GM19438 (cell line): ENCODE measurements at regions not wholly inside any gene's neighbourhood (a gene's known extent, or its start where the extent isn't known, plus 50 kb on each side); places are given as distances from the start of the nearest gene placed in this dataset.
"Not testable (repeated sequence)": the region's sequence is repeated elsewhere in the genome, so short reads cannot be mapped to it uniquely, and the experiment has no call there.

Source experiments
- ATAC-seq: cut with Tn5 transposase; IDR thresholded peaks from one replicate; pipeline ENCODE4 v1.9.1; 2021; ENCODE audit warnings: low read depth; ENCODE audit not compliant: unreplicated experiment

DNA sequence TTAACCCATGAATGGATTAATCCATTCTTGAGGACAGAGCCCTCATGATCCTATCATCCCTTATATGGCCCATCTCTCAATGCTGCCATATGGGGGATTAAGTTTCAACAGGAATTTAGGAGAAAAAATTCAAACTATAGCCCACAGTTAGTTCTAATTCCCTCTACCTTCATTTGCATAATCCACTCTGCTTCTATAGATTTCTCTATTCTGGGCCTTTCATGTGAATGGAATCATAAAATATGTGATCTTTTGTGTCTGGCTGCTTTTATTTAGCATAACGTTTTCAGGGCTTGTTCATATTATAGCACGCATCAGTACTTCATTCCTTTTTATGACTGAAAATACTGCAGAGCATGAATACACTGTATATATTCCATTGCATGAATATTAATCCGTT, 55.4 kb downstream of the CTSL start:
- no peak for ATAC-seq

DNA sequence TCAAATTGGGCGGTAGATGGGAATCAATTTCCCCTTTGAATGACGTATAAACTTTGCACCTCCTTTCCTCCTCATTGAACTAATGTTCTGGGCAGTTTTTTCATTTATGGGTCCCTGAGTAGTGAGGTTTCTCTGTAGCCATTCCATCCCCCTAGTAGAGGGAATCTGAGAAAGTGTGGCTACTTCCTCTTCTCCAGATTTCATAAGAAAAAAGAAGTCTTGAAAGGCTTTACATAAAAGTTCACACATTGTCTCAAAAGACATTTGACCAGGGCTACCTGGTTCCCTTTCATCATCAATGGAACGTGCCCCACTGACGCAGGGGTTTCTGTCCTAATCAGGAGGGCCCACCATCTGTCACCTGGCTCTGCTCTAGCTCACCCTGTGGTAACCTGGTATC, 57.3 kb downstream of the CTSL start:
- ATAC-seq: no peak

DNA sequence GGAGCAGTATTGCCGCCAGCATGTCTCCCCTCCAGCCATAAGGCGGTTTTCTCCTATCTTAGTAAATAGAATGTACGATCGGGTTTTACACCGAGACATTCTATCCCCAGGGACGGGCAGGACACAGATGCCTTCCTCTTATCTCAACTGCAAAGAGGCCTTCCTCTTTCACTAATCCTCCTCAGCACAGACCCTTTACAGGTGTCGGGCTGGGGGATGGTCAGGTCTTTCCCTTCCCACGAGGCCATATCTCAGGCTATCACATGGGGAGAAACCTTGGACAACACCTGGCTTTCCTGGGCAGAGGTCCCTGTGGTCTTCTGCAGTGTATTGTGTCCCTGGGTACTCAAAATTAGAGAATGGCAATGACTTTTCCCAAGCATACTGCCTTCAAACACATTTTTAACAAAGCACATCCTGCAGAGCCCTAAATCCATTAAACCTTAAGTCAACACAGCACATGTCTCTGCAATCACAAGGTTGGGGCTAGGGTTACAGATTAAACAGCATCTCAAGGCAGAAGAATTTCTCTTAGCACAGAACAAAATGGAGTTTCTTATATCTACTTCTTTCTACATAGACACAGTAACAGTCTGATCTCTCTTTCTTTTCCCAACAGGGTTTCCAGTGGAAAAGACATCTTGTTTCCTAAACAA, 59.5 kb downstream of the CTSL start:
- not testable (repeated sequence) for ATAC-seq

DNA sequence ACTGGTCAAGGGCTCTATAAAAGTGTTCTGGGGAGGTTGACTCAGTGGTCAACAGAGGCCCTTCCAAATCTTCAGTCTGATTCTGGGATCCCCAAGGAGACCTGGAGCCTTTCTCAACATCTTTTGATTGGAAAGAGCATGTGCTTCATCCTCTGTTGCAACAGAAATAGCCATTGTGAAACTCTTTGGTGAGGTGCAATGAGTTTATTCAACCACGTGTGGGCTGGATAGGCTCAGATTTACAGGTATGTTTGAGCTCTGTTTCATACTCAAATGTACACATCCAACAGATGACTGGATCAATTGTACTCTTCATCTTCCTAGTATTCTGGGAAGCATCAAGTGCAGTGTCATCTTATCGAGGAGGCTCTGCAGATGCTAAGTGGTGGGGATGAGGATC, 60.5 kb downstream of the CTSL start:
- no peak for ATAC-seq

DNA sequence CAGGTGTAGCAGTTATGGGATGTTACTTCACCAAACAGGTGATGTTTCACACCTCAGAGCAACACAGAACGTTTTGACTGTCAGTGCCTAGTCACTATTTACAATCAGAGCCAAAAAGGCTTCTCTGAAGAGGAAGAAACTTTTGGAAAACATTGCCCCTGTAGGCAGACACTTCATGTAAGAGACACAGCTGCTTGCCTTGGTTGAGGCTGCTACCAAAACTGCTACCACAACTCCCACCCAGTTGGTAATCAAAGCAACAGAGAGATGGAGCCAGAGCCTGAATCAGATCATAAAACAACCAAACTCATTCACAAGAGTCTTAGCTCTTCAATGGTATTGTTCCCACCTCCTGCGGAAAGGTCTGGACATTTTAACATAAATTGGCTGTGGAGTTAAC, 61.0 kb downstream of the CTSL start:
- no peak for ATAC-seq

DNA sequence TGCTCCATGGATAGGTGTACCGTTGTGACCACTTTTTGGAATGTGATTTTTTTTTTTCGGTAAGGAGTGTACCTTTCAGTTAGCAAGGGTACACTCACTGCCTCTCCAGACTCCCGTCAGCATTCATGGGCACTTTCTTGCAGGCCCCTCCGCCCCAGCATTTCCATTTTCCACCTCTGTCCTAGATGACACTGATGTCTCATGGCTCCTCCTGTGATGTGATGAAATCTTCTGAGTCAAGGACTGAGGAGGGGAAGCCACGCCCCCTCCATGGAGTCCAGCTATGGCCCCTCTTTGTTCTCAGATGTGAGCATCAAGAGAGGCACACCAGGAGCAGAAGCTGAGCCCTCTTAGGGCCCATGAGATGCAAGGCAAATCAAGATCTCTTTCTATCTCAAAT, 61.8 kb downstream of the CTSL start:
- no peak for ATAC-seq

DNA sequence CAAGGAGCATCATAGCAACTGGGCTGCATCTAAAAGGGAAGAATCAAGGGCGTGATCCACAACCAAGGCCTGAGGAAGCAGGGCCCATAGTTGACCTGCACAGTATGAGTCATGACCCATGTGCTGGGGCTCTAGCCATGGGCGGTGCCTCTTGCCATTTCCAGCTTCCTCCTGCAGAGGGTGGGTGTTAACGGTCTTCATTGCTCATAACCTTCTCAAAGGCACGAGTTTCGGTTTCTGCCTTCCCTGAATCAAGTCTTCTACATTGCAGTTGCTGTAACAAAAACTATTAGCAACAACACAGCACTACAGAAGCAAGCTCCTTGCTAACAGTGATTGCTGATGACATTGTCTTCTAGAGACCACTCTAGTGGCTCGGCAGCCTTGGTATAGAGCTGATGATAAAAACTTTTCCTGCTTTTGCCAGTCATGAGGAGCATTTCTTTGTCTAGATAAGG, 66.9 kb downstream of the CTSL start:
- peak; percentile 91 for ATAC-seq

DNA sequence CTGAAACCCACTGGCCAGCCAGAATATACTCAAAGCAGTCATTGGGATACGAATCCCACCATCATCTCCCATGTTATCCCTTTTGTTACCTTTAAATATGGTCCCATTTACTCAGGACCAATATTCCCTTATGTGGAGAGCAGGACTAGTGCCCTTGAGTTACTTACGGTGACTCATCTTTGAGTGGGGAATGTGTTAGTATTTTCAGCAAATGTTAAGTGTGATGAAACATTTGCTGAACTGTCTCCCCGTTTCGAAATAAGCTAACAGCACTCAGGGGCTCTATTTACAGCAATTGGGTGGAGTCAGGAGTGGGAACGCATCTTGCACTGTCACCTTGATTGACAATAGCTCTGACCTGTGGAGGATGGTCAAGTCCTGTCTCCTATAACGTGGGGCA, 67.4 kb downstream of the CTSL start:
- no peak for ATAC-seq

DNA sequence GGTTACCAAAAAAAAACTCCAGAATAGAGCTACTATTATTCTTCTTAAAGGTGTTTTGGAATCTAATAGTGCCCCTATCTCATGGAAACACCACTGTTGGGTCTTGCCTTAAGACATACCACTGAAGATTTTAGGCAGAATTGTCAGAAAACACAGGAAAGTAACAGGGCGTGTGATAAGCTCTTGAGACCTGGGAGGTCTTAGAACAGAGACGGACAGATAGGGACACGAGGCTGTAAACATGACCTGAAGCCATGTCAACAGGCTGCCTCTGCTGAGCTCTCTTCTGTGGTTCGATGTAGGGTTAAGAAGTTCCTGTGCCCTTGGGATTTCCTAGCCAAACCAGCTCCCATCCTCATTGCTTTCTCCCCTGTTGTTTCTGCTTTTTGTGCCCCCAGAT, 69.3 kb downstream of the CTSL start:
- ATAC-seq: no peak

DNA sequence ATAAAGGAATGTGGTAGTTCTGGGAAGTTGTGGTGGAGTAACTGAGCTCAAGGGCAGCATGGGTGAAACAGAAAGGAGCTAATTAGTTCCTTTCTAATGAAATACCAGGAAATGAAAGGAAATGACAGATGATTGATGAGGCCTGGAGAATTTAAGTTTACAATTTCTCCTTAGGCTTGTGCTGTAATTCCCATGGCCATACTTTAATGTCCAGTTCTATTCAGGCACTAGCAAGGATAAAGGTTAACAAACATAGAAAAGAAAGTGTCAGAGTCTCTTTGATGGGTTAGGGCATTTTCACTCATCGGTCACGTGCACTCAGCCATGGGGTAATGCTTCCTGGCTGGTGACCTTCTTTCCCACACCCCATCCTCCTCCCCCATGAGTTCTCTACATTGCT, 70.3 kb downstream of the CTSL start:
- no peak for ATAC-seq

DNA sequence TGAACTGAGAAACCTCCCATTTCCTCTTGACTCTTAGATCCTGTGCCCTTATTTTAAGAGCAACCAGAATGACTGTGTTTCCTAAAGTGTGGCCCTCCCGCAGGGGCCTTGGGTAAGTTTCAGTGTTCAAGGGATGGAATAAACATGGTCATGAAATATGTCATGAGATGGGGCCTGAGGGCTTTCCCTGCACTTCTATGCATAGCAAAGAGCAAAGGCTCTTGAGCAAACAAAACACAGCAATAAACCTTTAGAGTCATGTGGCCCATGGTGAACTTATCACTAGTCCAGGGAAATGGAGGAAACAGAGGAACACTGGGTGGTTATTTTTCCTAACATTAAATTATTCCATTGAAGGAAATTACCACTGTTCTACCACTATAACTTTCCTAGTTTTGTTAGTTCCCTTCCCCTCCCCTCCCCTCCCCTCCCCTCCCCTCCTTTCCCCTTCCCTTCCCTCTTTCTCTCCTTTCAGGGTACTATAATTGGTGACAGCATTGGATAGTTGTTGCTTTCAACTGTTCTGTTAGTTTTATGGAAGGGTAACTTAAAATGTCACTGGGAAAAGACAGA, 72.4 kb downstream of the CTSL start:
- ATAC-seq: no peak

DNA sequence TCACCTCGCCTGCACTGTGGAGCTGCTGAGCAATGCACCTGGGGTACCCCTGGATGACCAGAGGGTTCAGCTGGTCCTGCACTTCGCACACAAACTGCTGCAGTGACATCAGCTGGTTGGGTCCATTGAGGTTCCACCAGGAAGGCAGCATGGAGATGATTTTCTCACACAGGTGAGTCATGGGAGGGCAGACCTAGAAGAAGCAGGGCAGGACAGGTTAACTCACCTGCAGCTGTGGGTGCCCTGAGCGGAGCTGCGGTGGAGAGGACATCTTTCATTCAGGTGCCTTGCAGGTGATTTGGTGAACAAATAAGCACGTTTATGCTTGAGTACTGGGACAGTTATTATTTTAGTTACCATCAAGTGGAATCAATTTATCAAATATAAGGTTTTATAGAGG, 73.6 kb downstream of the CTSL start:
- no peak for ATAC-seq

DNA sequence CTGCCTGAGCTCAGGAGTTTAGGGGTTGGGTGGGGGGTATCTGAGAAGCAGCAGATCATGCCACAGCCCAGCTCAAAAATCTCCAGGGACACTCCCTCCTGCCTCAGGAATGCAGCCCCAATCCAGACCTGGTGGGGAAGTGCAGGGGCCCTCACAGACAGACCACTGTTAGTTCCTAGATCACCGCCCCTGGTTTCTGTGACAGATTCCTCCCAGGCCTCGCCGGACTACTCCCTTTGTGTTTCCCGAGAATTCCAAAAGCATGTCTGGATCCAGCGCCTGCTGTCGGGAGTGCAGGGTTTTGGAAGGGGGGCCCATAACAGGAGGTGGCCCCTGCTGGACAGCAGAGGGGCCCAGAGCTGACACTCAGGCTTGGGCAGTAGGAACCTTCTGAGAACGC, 74.5 kb downstream of the CTSL start:
- ATAC-seq: no peak

DNA sequence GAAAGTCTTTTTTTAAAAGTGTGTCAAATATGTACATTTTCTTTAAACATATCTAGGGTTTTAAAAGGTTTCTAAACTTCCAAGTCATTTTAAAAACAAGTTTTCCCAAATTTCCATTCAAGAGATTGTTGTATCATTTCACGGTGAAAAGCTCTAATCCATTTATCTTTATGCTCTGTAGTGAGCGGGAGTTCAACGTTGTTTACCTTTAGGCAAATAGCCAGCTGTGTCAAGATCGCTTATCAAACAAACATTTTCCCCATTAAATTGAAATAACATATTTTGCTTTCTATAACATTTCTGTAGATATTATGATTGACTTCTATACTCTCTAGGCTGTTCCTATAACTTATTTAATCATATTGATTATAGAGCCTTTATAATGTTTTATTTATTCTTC, 75.1 kb downstream of the CTSL start:
- ATAC-seq: no peak

DNA sequence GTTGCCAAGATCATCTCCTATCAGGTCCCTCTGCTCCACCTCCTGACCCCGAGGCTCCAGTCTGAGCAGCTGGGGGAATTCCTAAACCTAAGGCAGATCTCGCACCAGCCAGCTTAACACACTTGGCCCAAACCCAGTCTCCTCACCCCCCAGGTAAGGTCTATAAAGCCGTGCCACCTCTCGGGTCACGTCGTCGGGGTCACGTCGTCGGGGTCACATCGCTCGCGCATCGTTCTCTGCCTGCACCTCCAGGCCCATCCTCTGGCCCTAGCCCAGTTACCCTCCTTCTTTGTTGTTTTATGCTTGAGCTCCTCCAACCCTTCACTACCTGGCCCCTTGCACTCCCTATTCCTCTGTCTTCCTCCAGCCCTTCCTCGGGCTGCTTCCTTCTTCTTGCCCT, 77.2 kb downstream of the CTSL start:
- no peak for ATAC-seq

DNA sequence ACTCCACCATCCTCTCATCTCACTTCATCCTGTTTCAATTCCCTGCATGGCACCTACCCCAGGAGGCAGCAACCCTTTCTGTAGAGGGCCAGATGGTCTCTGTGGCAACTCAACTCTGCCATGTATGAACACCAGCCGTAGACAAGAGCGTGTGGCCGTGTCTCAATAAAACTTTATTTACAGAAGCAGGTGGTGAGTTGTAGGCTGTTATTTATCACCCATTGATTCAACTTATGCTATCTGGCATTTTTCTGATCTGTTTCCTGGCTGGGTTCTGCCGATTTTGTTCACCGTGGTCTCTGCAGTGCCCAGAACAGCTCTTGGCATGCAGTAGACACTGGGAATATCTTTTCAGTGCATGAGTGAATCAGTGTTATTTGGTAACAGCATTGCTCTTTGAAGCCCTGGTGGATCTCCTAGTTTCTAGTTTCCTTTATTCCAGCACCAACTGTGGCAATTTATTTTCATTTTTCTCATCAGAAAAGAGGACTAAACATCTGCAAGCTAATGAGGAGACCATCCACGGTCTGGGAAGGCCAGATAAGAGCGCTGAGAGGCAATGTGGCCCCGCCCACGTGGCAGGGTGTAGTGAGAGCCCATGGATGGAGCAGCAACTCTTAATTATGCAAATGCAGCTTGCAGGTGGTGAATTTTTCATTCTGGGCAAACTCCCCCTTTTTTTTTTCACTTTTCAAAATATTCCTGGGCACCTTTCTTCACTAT, 77.9 kb downstream of the CTSL start:
- no peak for ATAC-seq

DNA sequence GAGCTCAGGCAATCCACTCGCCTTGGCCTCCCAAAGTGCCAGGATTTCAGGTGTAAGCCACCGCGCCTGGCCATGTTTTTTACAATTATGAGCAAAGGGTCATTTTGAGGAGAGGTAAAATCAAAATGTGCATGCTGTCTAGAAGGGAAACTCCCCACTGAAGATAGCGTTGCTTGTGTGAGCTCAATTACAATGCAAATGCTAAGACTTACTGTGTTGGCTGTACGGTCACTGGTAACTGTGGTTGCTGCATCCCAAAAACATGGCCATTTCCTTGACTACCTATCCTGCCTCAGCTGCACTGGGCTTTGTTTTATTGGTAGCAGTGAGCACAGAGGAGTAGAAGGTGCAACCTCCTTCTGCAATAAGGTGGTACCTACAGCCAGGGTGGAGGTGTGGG, 77.4 kb upstream of the SPATA31E1 start:
- no peak for ATAC-seq

DNA sequence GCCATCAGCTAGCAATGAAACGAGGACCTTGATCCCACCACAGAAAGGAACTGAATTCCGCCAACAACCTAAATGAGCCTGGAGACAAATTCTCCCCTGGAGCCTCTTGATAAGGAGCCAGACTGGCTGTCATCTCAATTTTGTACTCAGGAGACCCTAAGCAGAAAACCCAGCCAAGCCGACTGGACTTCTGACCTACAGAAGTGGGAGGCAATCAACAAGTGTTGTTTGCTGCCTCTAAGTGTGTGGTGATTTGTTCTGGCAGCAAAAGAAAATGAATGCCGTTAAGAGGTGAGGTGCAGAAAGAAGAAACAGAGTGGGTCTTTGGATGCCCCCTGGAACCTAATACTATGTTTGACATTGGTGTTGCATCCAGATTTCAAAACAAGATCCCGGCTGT, 72.7 kb upstream of the SPATA31E1 start:
- no peak for ATAC-seq

DNA sequence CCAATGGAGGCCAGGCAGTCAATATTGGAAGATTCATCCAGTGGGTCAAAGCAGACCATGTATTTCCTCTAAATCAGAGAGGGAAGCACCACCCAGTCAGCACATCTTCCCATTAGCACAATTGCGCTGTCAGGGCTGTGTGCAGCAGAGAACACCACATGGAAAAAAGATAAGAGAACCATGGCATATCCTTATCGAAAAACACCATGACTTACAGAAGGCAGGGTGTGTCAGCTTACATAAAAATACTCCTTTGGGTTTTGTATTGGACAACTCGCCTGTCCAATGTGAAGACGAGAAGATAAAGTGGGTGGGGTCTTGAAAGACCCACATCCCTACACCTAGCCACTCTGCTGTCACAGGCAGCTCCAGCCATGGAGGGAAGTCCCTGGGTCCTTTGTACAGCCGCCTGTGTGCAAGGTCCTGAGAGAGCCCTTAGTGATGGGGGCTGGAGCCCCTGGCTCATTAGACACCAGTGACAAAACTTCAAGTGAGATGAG, 71.9 kb upstream of the SPATA31E1 start:
- ATAC-seq: no peak

DNA sequence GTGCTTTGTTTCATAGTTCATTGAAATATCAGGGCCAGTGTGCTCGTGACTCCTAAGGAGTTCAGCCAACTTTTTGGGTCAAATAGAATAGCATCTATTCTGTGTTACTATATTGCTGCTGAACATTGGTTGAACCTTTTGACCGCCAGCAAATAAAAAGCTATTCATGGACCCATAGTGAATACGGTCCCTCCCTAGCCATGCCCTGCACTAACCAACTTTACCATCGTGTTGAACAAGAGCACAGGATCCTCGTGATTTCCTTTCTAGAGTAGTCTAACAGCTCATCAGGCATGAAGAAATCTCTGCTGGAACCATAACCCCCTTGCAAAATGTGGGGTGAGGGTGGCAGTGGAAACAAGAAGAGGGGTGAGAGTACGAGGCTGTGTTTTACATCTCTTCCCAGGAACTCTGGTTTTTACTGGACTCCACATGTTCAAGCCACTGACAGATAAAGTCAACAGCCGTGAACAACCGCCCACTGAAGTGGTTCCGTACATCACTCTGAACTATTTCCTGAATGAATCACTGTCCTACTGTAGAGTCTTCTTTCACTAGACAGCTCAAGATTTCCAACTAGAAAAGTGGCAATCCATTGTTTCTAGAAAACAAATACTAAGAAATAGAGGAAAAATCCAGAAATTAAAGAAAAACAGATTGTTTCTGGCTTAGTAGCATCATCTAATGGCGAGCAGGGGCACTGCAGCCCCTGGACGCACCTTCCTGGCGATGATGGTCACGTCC, 70.1 kb upstream of the SPATA31E1 start:
- ATAC-seq: no peak

DNA sequence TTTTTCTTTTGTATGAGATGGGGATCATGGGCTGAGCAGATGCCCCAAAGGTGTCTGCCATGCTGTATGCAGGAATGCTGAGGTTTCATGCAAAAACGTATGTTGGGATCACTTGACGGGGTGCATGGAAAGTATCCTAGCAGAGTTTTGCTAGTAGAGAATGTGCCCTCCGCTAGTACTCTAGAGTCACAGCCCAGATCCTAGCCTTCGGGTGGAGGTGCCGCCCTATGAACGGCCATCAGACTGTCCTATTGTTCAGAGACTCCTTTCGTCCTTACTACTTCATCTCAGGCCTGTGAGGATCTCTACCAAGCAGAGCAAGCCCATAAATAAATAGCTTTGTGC, 69.6 kb upstream of the SPATA31E1 start:
- ATAC-seq: no peak
